ENCODE measurements at regions not wholly inside any gene's neighbourhood (a gene's known extent, or its start where the extent isn't known, plus 50 kb on each side); places are given as distances from the start of the nearest gene placed in this dataset.

DNA sequence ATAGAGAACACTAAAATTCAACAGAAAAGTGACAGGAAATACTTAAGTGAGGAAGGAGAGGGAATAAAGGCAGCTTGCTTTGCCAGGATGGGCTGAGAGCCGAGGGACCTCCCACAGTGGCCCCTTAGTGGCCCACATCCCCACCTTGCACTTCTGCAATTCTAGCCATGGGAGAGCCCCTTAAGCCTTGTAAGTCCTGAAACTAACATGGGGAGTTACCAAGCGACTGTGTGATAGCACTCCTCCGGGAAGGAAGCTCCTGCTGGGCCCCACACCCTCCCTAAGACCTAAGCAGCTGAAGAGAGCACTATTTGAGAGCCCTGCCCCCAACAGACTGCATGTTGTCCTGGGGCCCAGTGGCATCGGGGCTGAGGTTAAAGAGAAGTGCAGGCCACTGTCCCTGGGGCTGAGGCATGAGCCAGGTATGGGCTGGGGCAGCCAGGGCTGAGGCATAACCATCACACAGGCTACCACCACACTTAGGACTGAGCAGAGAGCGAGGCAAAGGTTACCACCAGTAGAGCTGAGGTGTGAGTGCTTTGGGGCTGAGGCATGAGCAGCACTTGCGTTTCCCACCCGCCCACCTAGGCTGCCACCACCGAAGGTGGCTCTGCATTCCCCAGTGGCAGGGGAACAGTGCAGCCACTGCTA, 301.8 kb upstream of the TRPC7 start:
- Histone ChIP-seq H3K4me1 (no peaks in the 10 kb centered on the region), H3K9me3 (replicated peaks) (peaks cover 8% of the 10 kb centered on the region), H3K27me3 (ENCODE audit: low read depth) (peaks cover 57% of the 10 kb centered on the region), H3K4me3 (no peak overlapping the region), H3K36me3 (no peaks in the 10 kb centered on the region), H3K27ac (replicated peaks) (no peak overlapping the region)
- DNase-seq: no peak
- intact Hi-C loops (cut with micrococcal nuclease): no loop called here
- TF ChIP-seq, protein P1, sequence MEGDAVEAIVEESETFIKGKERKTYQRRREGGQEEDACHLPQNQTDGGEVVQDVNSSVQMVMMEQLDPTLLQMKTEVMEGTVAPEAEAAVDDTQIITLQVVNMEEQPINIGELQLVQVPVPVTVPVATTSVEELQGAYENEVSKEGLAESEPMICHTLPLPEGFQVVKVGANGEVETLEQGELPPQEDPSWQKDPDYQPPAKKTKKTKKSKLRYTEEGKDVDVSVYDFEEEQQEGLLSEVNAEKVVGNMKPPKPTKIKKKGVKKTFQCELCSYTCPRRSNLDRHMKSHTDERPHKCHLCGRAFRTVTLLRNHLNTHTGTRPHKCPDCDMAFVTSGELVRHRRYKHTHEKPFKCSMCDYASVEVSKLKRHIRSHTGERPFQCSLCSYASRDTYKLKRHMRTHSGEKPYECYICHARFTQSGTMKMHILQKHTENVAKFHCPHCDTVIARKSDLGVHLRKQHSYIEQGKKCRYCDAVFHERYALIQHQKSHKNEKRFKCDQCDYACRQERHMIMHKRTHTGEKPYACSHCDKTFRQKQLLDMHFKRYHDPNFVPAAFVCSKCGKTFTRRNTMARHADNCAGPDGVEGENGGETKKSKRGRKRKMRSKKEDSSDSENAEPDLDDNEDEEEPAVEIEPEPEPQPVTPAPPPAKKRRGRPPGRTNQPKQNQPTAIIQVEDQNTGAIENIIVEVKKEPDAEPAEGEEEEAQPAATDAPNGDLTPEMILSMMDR (IDR thresholded peaks at IDR 0.05; ENCODE audit: borderline replicate concordance): no peak

GRCh38 chr5:136665331-136665730, 300.0 kb upstream of the TRPC7 start:
- H3K9me3 ChIP-seq (replicated peaks): peaks cover 6% of the 10 kb centered on the region
- H3K27me3 ChIP-seq (ENCODE audit: low read depth): peaks cover 70% of the 10 kb centered on the region
- no peak for DNase-seq
- no peaks in the 10 kb centered on the region for H3K36me3 ChIP-seq
- H3K4me1 ChIP-seq: no peaks in the 10 kb centered on the region
- H3K4me3 ChIP-seq: no peak overlapping the region
- intact Hi-C loops (cut with micrococcal nuclease): no loop called here
- no peak overlapping the region for H3K27ac ChIP-seq (replicated peaks)
- TF ChIP-seq, protein P1 (IDR thresholded peaks at IDR 0.05; ENCODE audit: borderline replicate concordance): no peak

GRCh38 chr5:136661026-136661425, 295.7 kb upstream of the TRPC7 start:
- H3K4me3 ChIP-seq: no peak overlapping the region
- TF ChIP-seq, protein P1 (IDR thresholded peaks at IDR 0.05; ENCODE audit: borderline replicate concordance): no peak
- H3K9me3 ChIP-seq (replicated peaks): no peaks in the 10 kb centered on the region
- H3K27ac ChIP-seq (replicated peaks): no peak overlapping the region
- H3K4me1 ChIP-seq: no peaks in the 10 kb centered on the region
- H3K27me3 ChIP-seq (ENCODE audit: low read depth): peaks cover 62% of the 10 kb centered on the region
- intact Hi-C loops (cut with micrococcal nuclease): no loop called here
- H3K36me3 ChIP-seq: no peaks in the 10 kb centered on the region
- no peak for DNase-seq

- intact Hi-C loops (cut with micrococcal nuclease): no loop called here
- H3K4me1 ChIP-seq: no peaks in the 10 kb centered on the region
- H3K27me3 ChIP-seq (ENCODE audit: low read depth): peaks cover 58% of the 10 kb centered on the region
- no peak for DNase-seq
- TF ChIP-seq, protein P1 (IDR thresholded peaks at IDR 0.05; ENCODE audit: borderline replicate concordance): no peak
- no peak overlapping the region for H3K4me3 ChIP-seq
- H3K9me3 ChIP-seq (replicated peaks): no peaks in the 10 kb centered on the region
- H3K36me3 ChIP-seq: no peaks in the 10 kb centered on the region
- H3K27ac ChIP-seq (replicated peaks): no peak overlapping the region
Observed at GRCh38 chr5:136656811-136657210, 291.5 kb upstream of the TRPC7 start.

DNA sequence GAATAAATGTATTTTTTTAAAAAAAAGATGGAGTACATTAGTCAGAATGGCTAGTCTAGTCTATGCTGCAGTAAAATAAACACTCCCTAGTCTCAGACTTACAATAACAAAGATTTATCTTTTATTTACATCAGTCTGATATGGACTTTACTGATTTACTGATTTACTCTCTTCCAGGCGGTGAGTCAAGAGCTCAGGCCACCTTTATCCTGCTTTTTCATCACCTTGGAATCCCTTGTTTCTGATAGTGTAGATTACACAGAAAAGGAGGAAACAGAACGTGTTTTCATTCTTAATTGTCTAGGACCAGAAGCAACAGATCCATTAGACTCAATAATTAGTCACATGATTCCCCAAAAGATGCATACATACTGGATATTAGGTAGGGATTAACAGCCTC, 290.1 kb upstream of the TRPC7 start:
- no peaks in the 10 kb centered on the region for H3K36me3 ChIP-seq
- intact Hi-C loops (cut with micrococcal nuclease): no loop called here
- H3K9me3 ChIP-seq (replicated peaks): no peaks in the 10 kb centered on the region
- peaks cover 50% of the 10 kb centered on the region for H3K27me3 ChIP-seq (ENCODE audit: low read depth)
- no peak overlapping the region for H3K27ac ChIP-seq (replicated peaks)
- TF ChIP-seq, protein P1 (IDR thresholded peaks at IDR 0.05; ENCODE audit: borderline replicate concordance): no peak
- DNase-seq: no peak
- H3K4me3 ChIP-seq: no peak overlapping the region
- no peaks in the 10 kb centered on the region for H3K4me1 ChIP-seq
